Tibial nerve (tissue), 3 donors: ENCODE measurements at regions not wholly inside any gene's neighbourhood (a gene's known extent, or its start where the extent isn't known, plus 50 kb on each side); places are given as distances from the start of the nearest gene placed in this dataset.

Source experiments
- POLR2A ChIP-seq, 2 donors: fragments of 450-650 bp; IDR thresholded peaks; one replicate each; pipeline ENCODE4 v1.6.1; 2017; ENCODE audit warnings: antibody characterized with exemption in 2 of 2, mild to moderate bottlenecking in 2 of 2, moderate library complexity in 2 of 2
- TF ChIP-seq, protein P1 (sequence below), 5 experiments: fragments of 200-600 bp in 3 of 5; fragments of 450-650 bp in 2 of 5; sonication (generic) in 3 of 5; IDR thresholded peaks; one replicate each; pipeline ENCODE4 v1.5.1; 2016 to 2019; ENCODE audit warnings: antibody characterized with exemption in 5 of 5, mild to moderate bottlenecking in 3 of 5, moderate library complexity in 2 of 5

DNA sequence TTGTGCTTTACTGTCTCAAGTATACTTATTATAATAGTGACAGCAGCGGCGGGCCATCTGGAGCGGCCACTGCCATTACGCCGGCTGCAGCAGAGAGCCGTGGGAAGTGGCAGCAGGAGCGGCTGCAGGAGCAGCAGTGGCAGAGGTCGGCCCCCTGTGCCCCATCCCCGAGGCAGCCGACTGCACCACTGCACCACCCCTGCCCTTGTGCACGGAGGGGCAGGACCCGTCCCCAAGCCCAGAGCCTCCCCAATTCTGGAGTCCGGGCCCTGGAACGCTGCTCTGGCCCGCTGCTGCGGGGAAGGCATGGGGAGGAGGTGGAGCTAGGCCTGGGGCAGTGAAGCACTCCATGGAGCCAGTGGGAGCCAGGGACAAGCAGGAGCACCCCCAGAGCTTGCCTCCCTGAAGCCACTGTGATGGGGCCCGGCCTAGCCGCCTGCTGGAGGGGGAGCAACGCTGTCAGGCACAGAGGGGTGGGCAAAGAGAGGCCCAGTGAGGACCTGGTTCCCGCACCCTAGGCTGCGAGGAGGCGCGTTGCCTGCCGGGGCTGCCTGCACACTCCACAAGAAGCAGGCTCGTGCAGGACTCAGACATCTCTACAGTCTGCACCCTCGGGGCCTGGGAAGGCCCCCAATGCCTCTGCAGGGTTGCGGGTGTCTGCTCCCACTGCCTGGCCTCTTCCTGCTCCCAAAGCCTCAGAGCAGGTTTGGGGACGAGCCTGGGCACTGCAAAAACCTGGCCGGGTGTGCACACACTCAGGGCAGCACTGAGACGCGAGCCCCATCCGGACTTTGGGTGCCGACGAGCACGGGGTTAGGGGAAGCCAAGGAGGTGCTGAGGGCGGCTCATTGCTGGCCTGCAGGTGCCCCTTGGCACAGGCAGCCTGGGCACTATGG, 74.2 kb upstream of the RASSF8 start:
- no peak for TF ChIP-seq POLR2A (IDR thresholded peaks at IDR 0.05)
- TF ChIP-seq, protein P1, sequence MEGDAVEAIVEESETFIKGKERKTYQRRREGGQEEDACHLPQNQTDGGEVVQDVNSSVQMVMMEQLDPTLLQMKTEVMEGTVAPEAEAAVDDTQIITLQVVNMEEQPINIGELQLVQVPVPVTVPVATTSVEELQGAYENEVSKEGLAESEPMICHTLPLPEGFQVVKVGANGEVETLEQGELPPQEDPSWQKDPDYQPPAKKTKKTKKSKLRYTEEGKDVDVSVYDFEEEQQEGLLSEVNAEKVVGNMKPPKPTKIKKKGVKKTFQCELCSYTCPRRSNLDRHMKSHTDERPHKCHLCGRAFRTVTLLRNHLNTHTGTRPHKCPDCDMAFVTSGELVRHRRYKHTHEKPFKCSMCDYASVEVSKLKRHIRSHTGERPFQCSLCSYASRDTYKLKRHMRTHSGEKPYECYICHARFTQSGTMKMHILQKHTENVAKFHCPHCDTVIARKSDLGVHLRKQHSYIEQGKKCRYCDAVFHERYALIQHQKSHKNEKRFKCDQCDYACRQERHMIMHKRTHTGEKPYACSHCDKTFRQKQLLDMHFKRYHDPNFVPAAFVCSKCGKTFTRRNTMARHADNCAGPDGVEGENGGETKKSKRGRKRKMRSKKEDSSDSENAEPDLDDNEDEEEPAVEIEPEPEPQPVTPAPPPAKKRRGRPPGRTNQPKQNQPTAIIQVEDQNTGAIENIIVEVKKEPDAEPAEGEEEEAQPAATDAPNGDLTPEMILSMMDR (IDR thresholded peaks at IDR 0.05) = no peak
